ENCODE measurements at regions not wholly inside any gene's neighbourhood (a gene's known extent, or its start where the extent isn't known, plus 50 kb on each side); places are given as distances from the start of the nearest gene placed in this dataset.
"Not testable (repeated sequence)": the region's sequence is repeated elsewhere in the genome, so short reads cannot be mapped to it uniquely, and the experiment has no call there.

DNA sequence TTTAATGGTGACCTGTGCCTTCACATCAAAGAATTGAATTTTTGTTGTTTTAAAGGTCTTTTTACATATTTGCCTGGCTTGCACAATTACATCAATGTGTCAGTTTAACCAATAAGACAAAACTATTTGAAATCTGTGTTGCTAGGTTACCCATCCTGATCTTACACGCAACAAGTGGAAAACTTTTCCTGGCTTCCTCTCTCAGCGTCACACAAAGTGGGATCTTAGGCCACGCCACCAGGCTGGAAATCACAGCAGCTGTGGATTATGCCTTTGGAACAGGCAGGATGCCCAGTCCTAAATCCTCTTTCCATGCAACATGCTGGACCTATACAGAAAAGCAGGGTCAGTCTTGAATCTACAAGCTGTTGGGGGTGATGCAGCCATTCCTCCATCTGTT is 298.2 kb upstream of the HNRNPA3 start:
- WGBS, 2 experiments (ENCODE audit: insufficient coverage in 2 of 2): 93% methylated on average over 3 of the region's 3 CpGs
- no peaks in the 10 kb centered on the region for H3K4me1 ChIP-seq (ENCODE audit: control insufficient read depth, insufficient read depth, low read length, poor library complexity, severe bottlenecking)
- H3K36me3 ChIP-seq (ENCODE audit: control insufficient read depth, insufficient read depth, low read length): no peaks in the 10 kb centered on the region
- H3K27ac ChIP-seq (ENCODE audit: low read depth, low read length, severe bottlenecking): no peak overlapping the region
- no peaks in the 10 kb centered on the region for H3K9me3 ChIP-seq (ENCODE audit: control insufficient read depth, low read length)
- no peak overlapping the region for H3K4me3 ChIP-seq (ENCODE audit: extremely low read depth, insufficient read depth, low read length, poor library complexity, severe bottlenecking)

DNA sequence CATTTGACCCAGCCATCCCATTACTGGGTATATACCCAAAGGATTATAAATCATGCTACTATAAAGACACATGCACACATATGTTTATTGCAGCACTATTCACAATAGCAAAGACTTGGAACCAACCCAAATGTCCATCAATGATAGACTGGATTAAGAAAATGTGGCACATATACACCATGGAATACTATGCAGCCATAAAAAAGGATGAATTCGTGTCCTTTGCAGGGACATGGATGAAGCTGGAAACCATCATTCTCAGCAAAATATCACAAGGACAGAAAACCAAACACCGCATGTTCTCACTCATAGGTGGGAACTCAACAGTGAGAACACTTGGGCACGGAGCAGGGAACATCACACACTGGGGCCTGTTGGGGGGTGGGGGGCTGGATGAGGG is 290.0 kb upstream of the HNRNPA3 start:
- not testable (repeated sequence) for H3K4me3 ChIP-seq (ENCODE audit: extremely low read depth, insufficient read depth, low read length, poor library complexity, severe bottlenecking); H3K4me1 ChIP-seq (ENCODE audit: control insufficient read depth, insufficient read depth, low read length, poor library complexity, severe bottlenecking); H3K9me3 ChIP-seq (ENCODE audit: control insufficient read depth, low read length); H3K27ac ChIP-seq (ENCODE audit: low read depth, low read length, severe bottlenecking); H3K36me3 ChIP-seq (ENCODE audit: control insufficient read depth, insufficient read depth, low read length)
- WGBS, 2 experiments (ENCODE audit: insufficient coverage in 2 of 2): 90% methylated on average over 2 of the region's 3 CpGs; no CpG with 5 or more reads in 1 of the 2 experiments

DNA sequence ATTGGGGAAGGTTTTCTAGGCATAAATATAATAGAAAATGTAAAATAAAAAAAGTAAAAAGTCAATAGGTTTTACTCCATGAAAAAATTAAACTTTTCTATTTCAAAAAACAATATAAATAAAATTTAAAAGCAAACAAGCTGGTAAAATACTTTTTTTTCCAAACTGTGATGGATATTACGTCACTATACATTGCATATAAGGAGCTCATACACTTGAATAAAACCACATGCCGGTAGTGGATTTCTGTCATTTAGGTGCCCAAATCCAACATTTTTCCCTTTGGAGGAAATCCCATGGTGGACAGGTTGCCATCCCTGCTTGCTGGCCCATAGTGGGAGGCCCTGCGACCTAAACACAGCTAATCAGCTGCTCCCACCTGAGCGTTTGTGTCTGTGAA is 289.4 kb upstream of the HNRNPA3 start:
- Histone ChIP-seq H3K27ac (ENCODE audit: low read depth, low read length, severe bottlenecking) (no peak overlapping the region), H3K4me3 (ENCODE audit: extremely low read depth, insufficient read depth, low read length, poor library complexity, severe bottlenecking) (no peak overlapping the region), H3K36me3 (ENCODE audit: control insufficient read depth, insufficient read depth, low read length) (no peaks in the 10 kb centered on the region), H3K4me1 (ENCODE audit: control insufficient read depth, insufficient read depth, low read length, poor library complexity, severe bottlenecking) (no peaks in the 10 kb centered on the region), H3K9me3 (ENCODE audit: control insufficient read depth, low read length) (no peaks in the 10 kb centered on the region)
- WGBS, 2 experiments (ENCODE audit: insufficient coverage in 2 of 2): 94 to 100% methylated on average over 2 to 4 of the region's 4 CpGs

DNA sequence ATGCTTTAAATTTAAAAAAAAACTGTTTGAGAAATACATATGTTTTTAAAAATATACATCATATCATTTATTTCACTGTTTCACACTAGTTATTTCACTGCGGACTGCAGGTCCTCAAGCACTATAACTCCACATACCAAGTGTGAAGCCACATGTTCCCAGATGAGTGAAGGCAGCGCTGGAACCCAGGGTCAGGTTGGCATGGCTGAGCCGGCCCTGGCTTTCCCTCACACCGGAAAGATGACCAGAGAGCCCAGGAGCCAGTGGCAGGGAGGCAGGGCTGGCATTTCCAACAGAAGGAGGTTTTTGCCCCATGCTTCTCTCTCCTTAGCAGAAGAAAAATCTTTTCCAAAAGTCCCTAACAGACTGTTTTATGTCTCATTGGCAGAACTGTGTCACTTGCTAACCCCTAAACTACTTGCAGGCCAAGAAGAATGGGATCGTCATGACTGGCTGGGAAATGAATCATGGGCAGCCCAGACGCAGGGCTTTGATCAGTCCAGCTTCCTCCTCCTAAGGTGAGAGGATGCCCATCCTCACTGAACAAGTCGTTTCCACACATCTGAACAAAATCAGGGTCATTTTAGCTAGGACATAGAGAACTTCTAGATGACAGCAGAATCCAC is 287.6 kb upstream of the HNRNPA3 start:
- Histone ChIP-seq H3K36me3 (ENCODE audit: control insufficient read depth, insufficient read depth, low read length) (no peaks in the 10 kb centered on the region), H3K9me3 (ENCODE audit: control insufficient read depth, low read length) (no peaks in the 10 kb centered on the region), H3K4me1 (ENCODE audit: control insufficient read depth, insufficient read depth, low read length, poor library complexity, severe bottlenecking) (no peaks in the 10 kb centered on the region), H3K27ac (ENCODE audit: low read depth, low read length, severe bottlenecking) (no peak overlapping the region), H3K4me3 (ENCODE audit: extremely low read depth, insufficient read depth, low read length, poor library complexity, severe bottlenecking) (no peak overlapping the region)
- WGBS, 2 experiments (ENCODE audit: insufficient coverage in 2 of 2): 78 to 87% methylated on average over 6 to 7 of the region's 7 CpGs

DNA sequence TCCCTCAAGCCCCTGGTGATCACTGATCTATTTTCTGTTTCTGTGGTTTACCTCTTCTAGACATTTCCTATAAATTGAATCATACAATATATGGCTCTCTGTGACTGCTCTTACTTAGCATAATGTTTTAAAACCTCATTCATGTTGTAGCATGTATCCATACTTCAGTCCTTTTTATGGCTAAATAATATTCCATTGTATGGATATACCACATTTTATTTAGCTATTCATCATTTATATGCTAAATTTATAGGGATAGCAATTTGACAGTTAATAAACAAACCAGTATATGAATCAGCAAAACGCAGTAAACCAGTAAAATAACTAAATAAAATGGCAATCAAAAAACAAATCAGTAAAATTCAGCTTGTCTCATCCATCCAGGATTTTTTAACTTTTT is 286.1 kb upstream of the HNRNPA3 start:
- no CpG with 5 or more reads among the region's 1 CpG for WGBS, 2 experiments (ENCODE audit: insufficient coverage in 2 of 2)
- H3K4me1 ChIP-seq (ENCODE audit: control insufficient read depth, insufficient read depth, low read length, poor library complexity, severe bottlenecking): no peaks in the 10 kb centered on the region
- H3K9me3 ChIP-seq (ENCODE audit: control insufficient read depth, low read length): no peaks in the 10 kb centered on the region
- no peak overlapping the region for H3K27ac ChIP-seq (ENCODE audit: low read depth, low read length, severe bottlenecking)
- H3K4me3 ChIP-seq (ENCODE audit: extremely low read depth, insufficient read depth, low read length, poor library complexity, severe bottlenecking): no peak overlapping the region
- H3K36me3 ChIP-seq (ENCODE audit: control insufficient read depth, insufficient read depth, low read length): no peaks in the 10 kb centered on the region

DNA sequence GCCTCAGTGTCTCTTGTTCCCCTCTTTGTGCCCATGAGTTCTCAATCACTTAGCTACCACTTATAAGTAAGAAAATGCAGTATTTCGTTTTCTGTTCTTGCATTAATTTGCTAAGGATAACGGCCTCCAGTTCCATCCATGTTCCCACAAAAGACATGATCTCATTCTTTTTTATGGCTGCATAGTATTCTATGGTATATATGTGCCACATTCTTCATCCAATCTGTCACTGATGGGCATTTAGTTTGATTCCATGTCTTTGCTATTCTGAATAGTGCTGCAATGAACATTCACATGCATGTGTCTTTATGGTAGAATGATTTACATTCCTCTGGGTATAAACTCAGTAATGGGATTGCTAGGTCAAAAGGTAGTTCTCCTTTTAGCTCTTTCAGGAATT is 283.2 kb upstream of the HNRNPA3 start:
- no CpG with 5 or more reads among the region's 2 CpGs for WGBS, 2 experiments (ENCODE audit: insufficient coverage in 2 of 2)

DNA sequence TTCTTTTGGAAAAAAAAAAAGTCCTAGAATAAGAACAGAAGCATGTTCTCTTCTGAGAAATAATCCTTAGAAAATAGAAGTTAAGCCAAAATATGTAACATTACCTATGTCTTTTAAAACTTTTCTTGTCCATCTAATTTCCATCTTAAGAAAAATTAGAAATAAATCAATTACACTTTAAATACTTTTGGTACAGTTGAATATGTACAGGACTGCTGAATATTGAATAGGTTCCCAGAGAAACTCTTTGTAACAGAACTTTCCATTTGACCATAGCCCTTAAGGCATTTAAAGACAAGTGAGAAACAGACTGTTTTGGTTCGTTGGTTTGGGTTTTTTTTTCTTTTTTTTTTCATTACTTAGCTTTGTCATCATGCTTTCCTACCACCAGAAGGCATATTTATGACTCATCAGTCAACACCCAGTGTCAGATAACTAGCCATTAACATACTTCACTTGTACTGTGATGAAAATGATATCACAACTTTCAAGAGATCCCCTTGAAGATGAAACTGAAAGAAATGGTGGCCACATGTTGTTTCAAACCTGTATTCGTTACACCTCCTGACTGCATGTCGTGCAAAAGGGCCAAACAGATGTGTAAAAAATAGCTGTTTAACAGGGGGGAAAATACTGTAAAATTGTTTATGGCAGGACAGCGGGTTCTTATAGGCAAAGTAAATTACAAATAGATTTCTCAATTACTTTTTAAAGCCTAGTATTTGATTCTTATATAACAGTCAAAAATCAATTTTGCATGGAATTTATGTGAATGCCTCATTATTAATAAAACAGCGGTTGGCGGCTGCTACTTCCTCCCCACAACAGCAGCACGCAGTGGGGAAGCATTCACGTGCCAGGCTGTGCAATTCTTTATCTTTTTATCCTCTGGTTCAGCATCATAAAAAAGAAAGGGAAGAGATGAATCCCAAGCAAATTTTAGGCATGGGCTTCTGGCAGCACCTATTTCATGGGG is 280.7 kb upstream of the HNRNPA3 start:
- Histone ChIP-seq H3K4me3 (ENCODE audit: extremely low read depth, insufficient read depth, low read length, poor library complexity, severe bottlenecking) (no peak overlapping the region), H3K36me3 (ENCODE audit: control insufficient read depth, insufficient read depth, low read length) (no peaks in the 10 kb centered on the region), H3K9me3 (ENCODE audit: control insufficient read depth, low read length) (no peaks in the 10 kb centered on the region), H3K4me1 (ENCODE audit: control insufficient read depth, insufficient read depth, low read length, poor library complexity, severe bottlenecking) (no peaks in the 10 kb centered on the region), H3K27ac (ENCODE audit: low read depth, low read length, severe bottlenecking) (no peak overlapping the region)
- 70 to 76% methylated on average over 2 of the region's 8 CpGs for WGBS, 2 experiments (ENCODE audit: insufficient coverage in 2 of 2)

More for the DNA sequence above, 283.2 kb upstream of the HNRNPA3 start:
- not testable (repeated sequence) for H3K27ac ChIP-seq (ENCODE audit: low read depth, low read length, severe bottlenecking); H3K36me3 ChIP-seq (ENCODE audit: control insufficient read depth, insufficient read depth, low read length); H3K4me3 ChIP-seq (ENCODE audit: extremely low read depth, insufficient read depth, low read length, poor library complexity, severe bottlenecking); H3K9me3 ChIP-seq (ENCODE audit: control insufficient read depth, low read length); H3K4me1 ChIP-seq (ENCODE audit: control insufficient read depth, insufficient read depth, low read length, poor library complexity, severe bottlenecking)

DNA sequence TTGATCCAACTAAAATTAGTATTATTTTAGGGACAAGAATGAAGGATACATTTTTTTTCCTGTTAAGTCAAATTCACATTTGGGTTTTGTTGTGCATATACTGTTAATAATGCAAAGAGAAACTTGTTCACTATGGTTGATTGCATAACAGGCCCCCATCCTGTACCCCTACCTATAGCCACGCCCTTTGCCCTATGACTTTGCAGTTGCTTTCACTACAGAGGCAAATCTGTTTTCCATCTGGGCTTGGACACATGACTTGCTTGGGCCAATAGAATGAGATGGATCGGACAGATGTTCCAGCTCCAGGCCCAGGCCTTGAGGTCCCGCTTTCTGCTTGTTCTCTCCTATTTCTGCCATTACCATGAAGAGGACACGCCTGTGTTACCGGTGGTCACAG is 278.5 kb upstream of the HNRNPA3 start:
- no peaks in the 10 kb centered on the region for H3K9me3 ChIP-seq (ENCODE audit: control insufficient read depth, low read length)
- 94 to 97% methylated on average over 3 to 5 of the region's 5 CpGs for WGBS, 2 experiments (ENCODE audit: insufficient coverage in 2 of 2)
- H3K27ac ChIP-seq (ENCODE audit: low read depth, low read length, severe bottlenecking): no peak overlapping the region
- no peaks in the 10 kb centered on the region for H3K4me1 ChIP-seq (ENCODE audit: control insufficient read depth, insufficient read depth, low read length, poor library complexity, severe bottlenecking)
- no peaks in the 10 kb centered on the region for H3K36me3 ChIP-seq (ENCODE audit: control insufficient read depth, insufficient read depth, low read length)
- H3K4me3 ChIP-seq (ENCODE audit: extremely low read depth, insufficient read depth, low read length, poor library complexity, severe bottlenecking): no peak overlapping the region

DNA sequence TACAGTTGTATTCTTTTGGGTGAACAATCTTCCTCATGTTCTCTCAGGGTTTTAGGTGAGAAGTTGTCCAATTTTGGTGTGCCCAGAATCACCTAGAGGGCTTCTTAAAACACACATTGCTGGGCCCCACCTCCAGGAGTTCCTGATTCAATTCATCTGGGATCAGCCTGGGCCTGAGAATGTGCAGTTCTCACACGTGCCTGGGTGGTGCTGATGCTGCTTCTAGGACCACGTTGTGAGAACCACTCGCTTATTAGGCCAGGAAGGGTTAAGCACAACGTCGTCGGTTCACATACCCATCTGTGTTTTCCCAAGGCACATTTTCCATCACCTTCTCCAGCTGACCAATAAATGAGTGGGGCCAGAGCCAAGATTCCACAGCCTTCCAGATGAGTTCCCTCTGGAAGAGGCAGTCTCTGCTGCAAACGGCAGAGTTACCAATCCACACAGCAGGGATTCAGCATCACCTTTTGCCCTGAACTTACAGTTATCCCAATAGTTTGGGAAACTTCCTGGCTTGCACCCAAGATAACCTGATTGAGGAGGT is 277.7 kb upstream of the HNRNPA3 start:
- no peak overlapping the region for H3K27ac ChIP-seq (ENCODE audit: low read depth, low read length, severe bottlenecking)
- no peaks in the 10 kb centered on the region for H3K36me3 ChIP-seq (ENCODE audit: control insufficient read depth, insufficient read depth, low read length)
- WGBS, 2 experiments (ENCODE audit: insufficient coverage in 2 of 2): 71 to 83% methylated on average over 6 of the region's 7 CpGs
- H3K4me1 ChIP-seq (ENCODE audit: control insufficient read depth, insufficient read depth, low read length, poor library complexity, severe bottlenecking): no peaks in the 10 kb centered on the region
- H3K4me3 ChIP-seq (ENCODE audit: extremely low read depth, insufficient read depth, low read length, poor library complexity, severe bottlenecking): no peak overlapping the region
- no peaks in the 10 kb centered on the region for H3K9me3 ChIP-seq (ENCODE audit: control insufficient read depth, low read length)

DNA sequence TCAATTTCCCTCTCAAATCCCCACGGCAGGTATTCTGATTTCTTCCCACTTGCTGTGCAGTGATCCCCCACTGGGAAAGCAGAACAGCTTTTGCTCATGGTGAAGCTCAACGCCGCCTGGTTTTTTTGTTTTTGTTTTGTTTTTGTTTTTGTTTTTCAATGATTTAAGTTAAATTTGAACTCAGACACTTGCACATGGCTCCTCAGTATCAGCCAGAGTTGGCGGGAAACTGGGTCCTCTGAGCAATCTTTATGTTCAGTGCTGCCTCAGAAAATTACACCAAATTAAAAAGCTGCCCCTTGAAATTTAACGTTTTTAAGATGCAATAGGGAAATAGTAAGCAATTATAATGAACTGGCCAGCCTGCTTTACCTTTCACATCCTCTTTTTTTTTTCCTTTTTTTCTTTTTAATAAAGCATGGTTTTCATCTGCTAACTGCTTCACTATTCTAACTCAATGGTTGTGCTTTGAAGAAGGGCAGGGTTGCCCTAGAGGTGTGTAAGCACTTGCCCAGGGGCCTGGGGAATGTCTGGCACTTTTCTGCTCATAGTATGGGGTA is 277.0 kb upstream of the HNRNPA3 start:
- WGBS, 2 experiments (ENCODE audit: insufficient coverage in 2 of 2): 93% methylated on average over 3 of the region's 5 CpGs; no CpG with 5 or more reads in 1 of the 2 experiments
- Histone ChIP-seq H3K27ac (ENCODE audit: low read depth, low read length, severe bottlenecking) (no peak overlapping the region), H3K4me3 (ENCODE audit: extremely low read depth, insufficient read depth, low read length, poor library complexity, severe bottlenecking) (no peak overlapping the region), H3K36me3 (ENCODE audit: control insufficient read depth, insufficient read depth, low read length) (no peaks in the 10 kb centered on the region), H3K9me3 (ENCODE audit: control insufficient read depth, low read length) (no peaks in the 10 kb centered on the region), H3K4me1 (ENCODE audit: control insufficient read depth, insufficient read depth, low read length, poor library complexity, severe bottlenecking) (no peaks in the 10 kb centered on the region)
